Gastroesophageal sphincter (tissue), 3 donors: ENCODE measurements at regions not wholly inside any gene's neighbourhood (a gene's known extent, or its start where the extent isn't known, plus 50 kb on each side); places are given as distances from the start of the nearest gene placed in this dataset.

Experiments used
- POLR2A ChIP-seq, 2 donors: fragments of 450-650 bp; IDR thresholded peaks; one replicate each; pipeline ENCODE4 v1.6.1; 2017; ENCODE audit warnings: antibody characterized with exemption in 2 of 2, mild to moderate bottlenecking in 2 of 2, moderate library complexity in 1 of 2
- TF ChIP-seq, protein P1 (sequence below), 4 experiments: fragments of 200-600 bp in 2 of 4; fragments of 450-650 bp in 2 of 4; sonication (generic) in 1 of 4; IDR thresholded peaks; one replicate each; pipeline ENCODE4 v1.5.1; 2017 to 2019; ENCODE audit warnings: antibody characterized with exemption in 4 of 4, mild to moderate bottlenecking in 2 of 4, moderate library complexity in 2 of 4

DNA sequence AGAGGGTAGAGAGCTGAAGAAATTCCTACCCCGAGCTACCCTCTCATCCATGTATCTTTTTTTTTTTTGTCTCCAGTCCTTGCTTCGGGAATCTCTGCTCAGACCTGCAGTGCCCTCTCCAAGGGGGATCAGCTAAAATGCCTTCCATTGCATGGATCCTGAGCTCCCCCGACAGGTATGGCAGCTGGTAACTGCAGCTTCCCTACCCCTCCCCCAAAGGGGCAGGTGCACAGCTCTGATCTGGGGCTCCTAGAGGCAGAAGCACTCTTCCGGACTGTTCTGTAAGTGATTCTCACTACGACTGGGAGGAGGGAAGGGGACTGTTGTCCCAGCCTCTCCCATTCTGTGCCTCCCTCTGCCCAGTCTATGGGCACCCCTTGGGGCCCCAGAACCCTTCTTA lies 169.6 kb downstream of the MELK start:
- TF ChIP-seq, protein P1, sequence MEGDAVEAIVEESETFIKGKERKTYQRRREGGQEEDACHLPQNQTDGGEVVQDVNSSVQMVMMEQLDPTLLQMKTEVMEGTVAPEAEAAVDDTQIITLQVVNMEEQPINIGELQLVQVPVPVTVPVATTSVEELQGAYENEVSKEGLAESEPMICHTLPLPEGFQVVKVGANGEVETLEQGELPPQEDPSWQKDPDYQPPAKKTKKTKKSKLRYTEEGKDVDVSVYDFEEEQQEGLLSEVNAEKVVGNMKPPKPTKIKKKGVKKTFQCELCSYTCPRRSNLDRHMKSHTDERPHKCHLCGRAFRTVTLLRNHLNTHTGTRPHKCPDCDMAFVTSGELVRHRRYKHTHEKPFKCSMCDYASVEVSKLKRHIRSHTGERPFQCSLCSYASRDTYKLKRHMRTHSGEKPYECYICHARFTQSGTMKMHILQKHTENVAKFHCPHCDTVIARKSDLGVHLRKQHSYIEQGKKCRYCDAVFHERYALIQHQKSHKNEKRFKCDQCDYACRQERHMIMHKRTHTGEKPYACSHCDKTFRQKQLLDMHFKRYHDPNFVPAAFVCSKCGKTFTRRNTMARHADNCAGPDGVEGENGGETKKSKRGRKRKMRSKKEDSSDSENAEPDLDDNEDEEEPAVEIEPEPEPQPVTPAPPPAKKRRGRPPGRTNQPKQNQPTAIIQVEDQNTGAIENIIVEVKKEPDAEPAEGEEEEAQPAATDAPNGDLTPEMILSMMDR (IDR thresholded peaks at IDR 0.05): no peak
- no peak for TF ChIP-seq POLR2A (IDR thresholded peaks at IDR 0.05)
